ENCODE measurements at regions not wholly inside any gene's neighbourhood (a gene's known extent, or its start where the extent isn't known, plus 50 kb on each side); places are given as distances from the start of the nearest gene placed in this dataset.

- Mint-ChIP-seq H3K4me3 (no peak overlapping the region), H3K27ac (no peak overlapping the region), H3K9me3 (no peaks in the 10 kb centered on the region), H3K27me3 (no peaks in the 10 kb centered on the region), H3K36me3 (ENCODE audit: low read depth) (no peaks in the 10 kb centered on the region), H3K4me1 (ENCODE audit: low read depth) (no peaks in the 10 kb centered on the region)
- intact Hi-C loops (cut with DNase I, micrococcal nuclease) = no loop called here
- Histone ChIP-seq H3K4me1 (ENCODE audit: insufficient read depth, low read length) (no peaks in the 10 kb centered on the region), H3K4me3 (ENCODE audit: low read length) (no peak overlapping the region), H3K36me3 (ENCODE audit: insufficient read depth, low read length) (no peaks in the 10 kb centered on the region), H3K27ac (ENCODE audit: low read depth in 1 of 2, low read length in 2 of 2) (no peak overlapping the region), H3K27me3 (ENCODE audit: control insufficient read depth in 1 of 2, insufficient read depth in 2 of 2, low read length in 2 of 2) (no peaks in the 10 kb centered on the region), H3K9me3 (ENCODE audit: control insufficient read depth in 1 of 2, insufficient read depth in 1 of 2, low read length in 2 of 2) (peaks cover 0 to 4% of the 10 kb centered on the region in 2 experiments)
- TF ChIP-seq CTCF (IDR thresholded peaks at IDR 0.05) = no peak
- ChIA-PET CTCF (no interaction called here), POLR2A (no interaction called here)
- ATAC-seq (ENCODE audit: poor library complexity) (no peak), DNase-seq (no peak)
Observed at GRCh38 chr20:40305303-40305702, 383.7 kb downstream of the MAFB start.

- no peak overlapping the region for H3K4me3 Mint-ChIP-seq
- H3K9me3 ChIP-seq (ENCODE audit: control insufficient read depth in 1 of 2, insufficient read depth in 1 of 2, low read length in 2 of 2) = peaks cover 0 to 4% of the 10 kb centered on the region in 2 experiments
- no peak overlapping the region for H3K27ac ChIP-seq (ENCODE audit: low read depth in 1 of 2, low read length in 2 of 2)
- no peaks in the 10 kb centered on the region for H3K27me3 ChIP-seq (ENCODE audit: control insufficient read depth in 1 of 2, insufficient read depth in 2 of 2, low read length in 2 of 2)
- H3K4me3 ChIP-seq (ENCODE audit: low read length) = no peak overlapping the region
- no peaks in the 10 kb centered on the region for H3K27me3 Mint-ChIP-seq
- no peaks in the 10 kb centered on the region for H3K36me3 Mint-ChIP-seq (ENCODE audit: low read depth)
- no peaks in the 10 kb centered on the region for H3K4me1 Mint-ChIP-seq (ENCODE audit: low read depth)
- H3K36me3 ChIP-seq (ENCODE audit: insufficient read depth, low read length) = no peaks in the 10 kb centered on the region
- CTCF ChIA-PET = no interaction called here
- no peaks in the 10 kb centered on the region for H3K9me3 Mint-ChIP-seq
- TF ChIP-seq CTCF (IDR thresholded peaks at IDR 0.05) = no peak
- H3K4me1 ChIP-seq (ENCODE audit: insufficient read depth, low read length) = no peaks in the 10 kb centered on the region
- intact Hi-C loops (cut with DNase I, micrococcal nuclease) = no loop called here
- ATAC-seq (ENCODE audit: poor library complexity) = no peak
- POLR2A ChIA-PET = no interaction called here
- no peak for DNase-seq
- no peak overlapping the region for H3K27ac Mint-ChIP-seq
Observed at GRCh38 chr20:40304119-40304613, 384.9 kb downstream of the MAFB start.

- ATAC-seq (ENCODE audit: poor library complexity) = no peak
- CTCF ChIA-PET = no interaction called here
- Mint-ChIP-seq H3K27ac (no peak overlapping the region), H3K36me3 (ENCODE audit: low read depth) (no peaks in the 10 kb centered on the region), H3K4me3 (no peak overlapping the region), H3K27me3 (peaks cover 9% of the 10 kb centered on the region), H3K4me1 (ENCODE audit: low read depth) (no peaks in the 10 kb centered on the region), H3K9me3 (no peaks in the 10 kb centered on the region)
- no peak for DNase-seq
- no peak for TF ChIP-seq CTCF (IDR thresholded peaks at IDR 0.05)
- Histone ChIP-seq H3K27ac (ENCODE audit: low read depth in 1 of 2, low read length in 2 of 2) (no peak overlapping the region), H3K4me1 (ENCODE audit: insufficient read depth, low read length) (no peaks in the 10 kb centered on the region), H3K36me3 (ENCODE audit: insufficient read depth, low read length) (no peaks in the 10 kb centered on the region), H3K27me3 (ENCODE audit: control insufficient read depth in 1 of 2, insufficient read depth in 2 of 2, low read length in 2 of 2) (no peaks in the 10 kb centered on the region), H3K9me3 (ENCODE audit: control insufficient read depth in 1 of 2, insufficient read depth in 1 of 2, low read length in 2 of 2) (no peaks in the 10 kb centered on the region), H3K4me3 (ENCODE audit: low read length) (no peak overlapping the region)
- POLR2A ChIA-PET = no interaction called here
- intact Hi-C loops (cut with DNase I, micrococcal nuclease) = no loop called here
Observed at GRCh38 chr20:40294747-40295146, 394.3 kb downstream of the MAFB start.
